PC-9 (cell line): ENCODE measurements at regions not wholly inside any gene's neighbourhood (a gene's known extent, or its start where the extent isn't known, plus 50 kb on each side); places are given as distances from the start of the nearest gene placed in this dataset.

Experiments
- EZH2 ChIP-seq: fragments of 200-600 bp; sonication (generic); IDR thresholded peaks from 2 replicates; pipeline ENCODE4 v1.8.0; 2017; ENCODE audit warnings: antibody characterized with exemption, low read depth
- TF ChIP-seq, protein P1 (sequence below): fragments of 200-600 bp; sonication (generic); conservative IDR thresholded peaks from 2 replicates; pipeline ENCODE4 v1.6.1; 2017; ENCODE audit warnings: mixed run types, antibody characterized with exemption, mild to moderate bottlenecking, moderate library complexity

DNA sequence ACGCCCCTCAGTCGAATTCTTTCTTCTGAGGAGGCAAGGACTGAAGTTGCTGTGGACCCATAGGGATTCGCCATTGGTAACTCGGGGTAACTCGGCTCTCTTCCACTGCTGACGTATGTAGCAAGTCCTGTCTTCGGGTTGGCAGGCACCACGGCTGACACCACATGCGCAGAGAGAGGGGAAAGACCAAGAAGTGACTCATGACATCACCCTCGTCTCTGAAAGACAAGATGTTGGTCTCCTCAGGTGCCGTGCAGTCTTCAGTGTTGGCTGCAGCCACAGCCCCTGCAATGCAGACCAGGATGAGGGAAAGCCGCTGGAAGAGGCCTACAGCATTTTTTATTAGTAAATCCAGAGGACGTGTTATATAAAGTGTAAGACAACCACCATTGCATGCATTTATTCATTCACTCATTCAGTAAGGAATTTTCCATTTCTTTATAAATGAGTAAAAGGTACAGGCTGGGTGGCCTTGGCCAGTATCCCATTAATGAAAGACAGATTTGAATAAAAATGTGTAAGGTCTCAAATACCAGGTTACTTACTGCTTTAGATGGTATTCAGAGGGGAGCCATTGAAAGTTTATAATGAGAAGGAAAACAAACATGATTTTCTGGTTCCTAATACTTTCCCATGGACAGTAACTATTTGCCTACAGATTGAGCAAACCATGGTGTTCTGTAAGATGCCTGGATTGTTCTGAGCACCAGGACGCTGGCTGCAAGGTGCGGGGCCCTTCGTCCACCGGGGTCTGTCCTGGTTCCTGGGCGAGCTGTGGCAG lies 50.7 kb upstream of the IRF2BP2 start:
- no peak for TF ChIP-seq EZH2
- TF ChIP-seq, protein P1, sequence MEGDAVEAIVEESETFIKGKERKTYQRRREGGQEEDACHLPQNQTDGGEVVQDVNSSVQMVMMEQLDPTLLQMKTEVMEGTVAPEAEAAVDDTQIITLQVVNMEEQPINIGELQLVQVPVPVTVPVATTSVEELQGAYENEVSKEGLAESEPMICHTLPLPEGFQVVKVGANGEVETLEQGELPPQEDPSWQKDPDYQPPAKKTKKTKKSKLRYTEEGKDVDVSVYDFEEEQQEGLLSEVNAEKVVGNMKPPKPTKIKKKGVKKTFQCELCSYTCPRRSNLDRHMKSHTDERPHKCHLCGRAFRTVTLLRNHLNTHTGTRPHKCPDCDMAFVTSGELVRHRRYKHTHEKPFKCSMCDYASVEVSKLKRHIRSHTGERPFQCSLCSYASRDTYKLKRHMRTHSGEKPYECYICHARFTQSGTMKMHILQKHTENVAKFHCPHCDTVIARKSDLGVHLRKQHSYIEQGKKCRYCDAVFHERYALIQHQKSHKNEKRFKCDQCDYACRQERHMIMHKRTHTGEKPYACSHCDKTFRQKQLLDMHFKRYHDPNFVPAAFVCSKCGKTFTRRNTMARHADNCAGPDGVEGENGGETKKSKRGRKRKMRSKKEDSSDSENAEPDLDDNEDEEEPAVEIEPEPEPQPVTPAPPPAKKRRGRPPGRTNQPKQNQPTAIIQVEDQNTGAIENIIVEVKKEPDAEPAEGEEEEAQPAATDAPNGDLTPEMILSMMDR = no peak
